ENCODE measurements at regions not wholly inside any gene's neighbourhood (a gene's known extent, or its start where the extent isn't known, plus 50 kb on each side); places are given as distances from the start of the nearest gene placed in this dataset.
A peak's percentile ranks its signal among the peaks of the same experiment; 100 is the strongest.

DNA sequence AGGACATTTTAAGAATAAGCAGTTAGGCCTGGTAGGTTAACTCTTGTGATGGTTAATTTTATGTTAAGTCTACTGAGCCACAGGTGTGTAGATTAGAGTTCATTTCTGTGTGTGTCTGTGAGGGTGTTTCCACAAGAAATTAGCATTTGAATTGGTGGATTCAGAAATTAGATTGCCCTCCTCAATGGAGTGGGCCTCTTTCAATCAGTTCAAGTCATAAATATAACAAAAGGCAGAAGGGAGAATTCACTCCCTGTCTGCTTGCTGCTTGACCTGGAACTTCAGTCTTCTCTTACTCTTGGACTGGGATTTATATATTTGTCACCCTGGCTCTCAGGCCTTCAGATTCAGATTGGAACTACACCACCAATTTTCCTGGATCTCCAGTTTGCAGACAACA is 55.3 kb upstream of the POM121L12 start:
- in situ Hi-C loops (cut with MboI; ENCODE audit: low pct_unique_long_range_greater_than_20kb, low sequenced_read_pairs), result no loop called here
- DNase-seq, result no peak

DNA sequence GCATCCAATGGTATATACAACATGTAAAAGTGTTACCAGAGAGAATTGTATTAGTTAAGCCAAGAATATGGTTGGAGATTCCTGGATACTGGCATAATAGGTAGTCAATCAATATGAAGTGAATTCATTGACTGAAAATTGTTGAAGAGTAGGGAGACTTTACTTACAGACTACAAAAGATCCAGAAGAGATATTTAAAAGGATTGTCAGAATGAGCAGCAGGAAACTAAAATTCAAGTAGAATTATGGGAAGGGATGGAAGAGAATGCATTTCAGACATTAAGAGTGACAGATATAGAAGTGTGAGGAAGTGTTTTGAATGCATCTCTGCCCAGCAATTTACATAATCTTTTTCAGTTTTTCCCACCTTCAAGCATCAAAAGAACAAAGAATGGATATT is 62.3 kb upstream of the POM121L12 start:
- in situ Hi-C loops (cut with MboI; ENCODE audit: low pct_unique_long_range_greater_than_20kb, low sequenced_read_pairs), result no loop called here

DNA sequence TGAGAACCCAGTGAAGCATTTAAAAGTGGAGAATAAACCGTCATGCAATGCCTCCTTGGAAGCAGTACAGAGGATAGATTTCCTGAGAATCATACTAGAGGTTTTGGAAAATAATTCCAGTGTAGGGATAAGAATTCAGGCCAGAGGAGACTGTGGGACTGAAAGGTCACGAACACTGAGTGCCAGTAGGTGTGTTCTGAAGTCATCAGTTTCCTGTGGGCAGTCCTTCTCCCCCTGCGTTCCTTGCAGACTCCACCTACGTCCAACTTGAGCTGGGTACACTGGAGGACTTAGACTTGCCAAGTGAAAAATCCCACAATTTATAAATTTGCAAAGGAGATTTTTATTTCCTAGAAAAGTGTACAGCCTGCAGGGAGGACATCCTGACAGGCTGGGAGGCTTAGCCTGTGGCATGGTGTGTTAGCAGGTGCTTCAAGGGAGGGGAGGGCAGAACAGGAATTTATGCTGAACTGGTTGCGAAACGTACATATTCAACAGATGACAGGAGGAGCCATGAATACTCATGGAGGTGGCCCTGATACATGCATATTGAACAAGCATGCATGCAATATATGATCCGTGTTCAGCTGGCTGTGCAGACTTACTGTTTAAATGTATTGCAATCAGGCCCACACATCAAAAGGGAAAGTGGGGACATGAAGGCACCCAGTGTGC is 72.9 kb upstream of the POM121L12 start:
- DNase-seq, result no peak
- in situ Hi-C loops (cut with MboI; ENCODE audit: low pct_unique_long_range_greater_than_20kb, low sequenced_read_pairs), result no loop called here

More for the DNA sequence above, 62.3 kb upstream of the POM121L12 start:
- no peak for DNase-seq

DNA sequence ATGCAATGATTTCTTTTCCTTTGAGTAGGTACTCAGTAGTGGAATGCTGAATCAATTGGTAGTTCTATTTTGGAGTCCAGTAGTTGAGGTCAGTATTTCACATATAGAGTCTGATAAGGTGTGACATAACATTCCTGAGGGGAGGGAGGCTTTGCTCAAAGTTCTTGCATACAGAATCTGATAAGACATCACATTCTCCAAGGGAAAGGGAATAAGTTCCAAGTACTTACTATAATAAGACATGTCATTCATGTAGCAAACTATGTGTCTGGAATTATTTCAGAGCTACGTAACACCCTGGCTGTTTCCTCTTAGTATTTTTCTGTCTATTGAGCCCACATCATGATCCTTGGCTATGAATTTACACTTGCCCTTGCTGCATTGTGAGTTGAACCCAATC is 74.3 kb upstream of the POM121L12 start:
- no peak for DNase-seq
- in situ Hi-C loops (cut with MboI; ENCODE audit: low pct_unique_long_range_greater_than_20kb, low sequenced_read_pairs), result no loop called here

DNA sequence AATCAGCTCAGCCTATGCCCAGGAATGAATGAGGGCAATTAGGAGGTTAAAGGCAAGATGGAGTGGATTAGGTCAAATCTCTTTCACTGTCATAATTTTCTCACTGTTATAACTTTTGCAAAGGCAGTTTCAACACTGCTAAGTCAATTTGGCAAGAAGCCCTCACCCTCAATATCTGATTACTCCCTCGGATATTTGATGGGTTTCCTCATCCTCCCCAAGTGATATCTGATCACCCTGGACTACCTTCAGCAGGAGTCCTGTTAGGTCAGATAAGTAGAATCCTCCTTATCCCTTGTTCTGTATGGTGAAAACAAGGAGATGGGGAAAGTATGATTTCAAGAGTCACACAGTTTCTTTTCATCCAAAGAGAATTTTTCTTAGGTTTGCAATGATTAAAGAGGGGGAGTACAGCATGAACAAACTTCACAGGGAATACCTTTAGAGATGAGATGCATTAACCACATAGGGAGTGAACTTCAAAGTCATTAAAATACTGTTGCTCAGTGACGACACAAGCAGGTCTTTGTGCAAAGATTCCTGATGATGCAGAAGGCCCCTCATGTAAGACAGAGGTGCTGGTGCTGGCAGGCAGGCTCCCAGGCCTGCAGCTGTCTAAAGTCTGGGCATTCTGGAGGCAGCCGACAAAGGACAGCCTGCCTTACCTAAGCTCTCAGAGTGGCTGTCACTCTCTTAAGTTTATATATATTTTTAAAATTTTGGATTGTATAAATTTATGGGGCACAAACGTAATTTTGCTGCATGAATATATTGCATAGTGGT is 75.4 kb upstream of the POM121L12 start:
- in situ Hi-C loops (cut with MboI; ENCODE audit: low pct_unique_long_range_greater_than_20kb, low sequenced_read_pairs), result no loop called here
- DNase-seq, result no peak

DNA sequence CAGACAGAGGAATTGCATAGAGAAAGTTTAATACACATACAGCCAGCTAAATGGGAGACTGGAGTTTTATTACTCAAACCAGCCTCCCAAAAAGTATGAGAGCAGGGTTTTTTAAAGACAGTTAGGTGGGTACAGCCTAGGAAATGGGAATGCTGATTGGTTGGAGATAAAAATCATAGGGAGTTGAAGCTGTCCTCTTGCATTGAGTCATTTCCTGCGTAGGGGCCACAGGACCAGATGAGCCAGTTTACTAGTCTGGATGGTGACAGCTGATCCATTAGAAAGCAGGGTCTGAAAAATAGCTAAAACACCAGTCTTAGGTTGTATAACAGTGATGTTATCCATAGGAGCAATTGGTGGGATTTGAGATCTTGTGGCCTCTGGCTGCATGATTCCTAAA is 76.1 kb upstream of the POM121L12 start:
- peak; percentile 1 for DNase-seq
- in situ Hi-C loops (cut with MboI; ENCODE audit: low pct_unique_long_range_greater_than_20kb, low sequenced_read_pairs), result no loop called here

DNA sequence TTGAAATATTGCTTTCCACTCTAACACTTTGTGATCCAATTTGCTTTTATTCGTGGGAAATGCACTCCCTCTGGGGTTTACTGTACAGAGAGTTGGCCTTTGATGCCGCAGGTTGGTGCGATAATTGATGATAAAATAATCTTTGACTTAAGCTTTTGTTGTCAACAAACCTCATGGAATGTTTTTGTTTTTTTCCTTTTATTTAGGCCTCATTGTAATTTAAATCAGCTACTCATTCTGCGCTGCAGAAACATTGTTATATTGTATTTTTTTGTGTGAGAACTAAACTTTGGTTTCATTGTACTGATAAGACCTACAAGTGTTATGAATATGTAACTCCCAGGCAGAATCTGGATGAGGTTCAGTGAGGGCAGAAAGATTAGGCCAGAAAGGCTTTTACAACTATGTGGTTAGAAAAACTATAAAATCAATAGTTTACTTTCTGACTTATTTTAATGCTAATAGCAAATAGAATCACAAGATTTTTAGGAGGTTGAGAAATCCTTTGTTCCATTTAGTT is 76.8 kb upstream of the POM121L12 start:
- no peak for DNase-seq
- in situ Hi-C loops (cut with MboI; ENCODE audit: low pct_unique_long_range_greater_than_20kb, low sequenced_read_pairs), result no loop called here

DNA sequence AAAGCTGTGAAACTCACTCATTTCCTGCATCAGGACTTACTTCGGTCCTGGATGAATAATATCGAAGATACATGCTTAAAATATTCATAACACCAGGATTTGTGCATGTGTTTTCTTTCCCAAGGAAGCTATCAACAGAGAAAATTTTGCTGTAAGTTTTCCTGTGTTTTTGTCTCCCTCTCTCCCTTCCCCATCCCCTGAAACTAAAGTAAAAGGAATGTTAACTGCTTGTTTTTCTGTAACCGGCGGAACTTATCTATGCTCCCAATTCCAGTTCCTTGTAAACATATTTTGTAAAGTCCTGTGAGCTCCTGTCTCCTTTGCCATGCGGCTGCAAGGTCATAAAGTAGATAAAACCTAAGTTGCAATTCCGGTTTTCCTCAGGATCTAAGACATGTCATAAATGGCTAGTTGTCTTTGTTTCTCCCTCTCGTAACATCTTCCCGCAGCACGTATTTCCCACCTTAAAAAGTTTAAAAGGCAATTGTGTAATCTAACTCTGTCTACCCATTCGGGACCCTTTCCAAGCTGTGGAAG is 79.0 kb upstream of the POM121L12 start:
- in situ Hi-C loops (cut with MboI; ENCODE audit: low pct_unique_long_range_greater_than_20kb, low sequenced_read_pairs), result no loop called here
- DNase-seq, result no peak

DNA sequence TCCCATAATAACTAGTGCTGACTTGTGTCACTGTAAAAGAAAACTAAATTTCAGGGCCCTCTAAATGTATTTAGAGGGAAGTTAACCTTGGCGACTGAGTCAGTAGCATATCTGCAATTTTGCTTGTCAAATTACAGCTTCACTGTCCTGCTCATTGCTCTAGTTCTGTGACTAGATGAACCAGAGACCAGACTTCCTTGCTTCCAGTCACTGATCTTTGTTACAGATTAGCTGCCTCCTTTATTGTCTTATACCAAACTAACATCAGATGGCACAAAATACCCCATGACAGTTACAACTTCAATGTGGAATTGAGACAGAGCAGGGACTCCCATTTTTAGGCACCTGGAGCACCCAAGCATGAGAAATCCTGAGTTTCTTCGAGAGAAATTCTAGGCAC is 79.9 kb upstream of the POM121L12 start:
- in situ Hi-C loops (cut with MboI; ENCODE audit: low pct_unique_long_range_greater_than_20kb, low sequenced_read_pairs), result no loop called here
- no peak for DNase-seq

- in situ Hi-C loops (cut with MboI; ENCODE audit: low pct_unique_long_range_greater_than_20kb, low sequenced_read_pairs), result no loop called here
- DNase-seq, result no peak
These were observed 90.5 kb upstream of the POM121L12 start for GRCh38 chr7:52944921-52945320.

GRCh38 chr7:52940481-52940880 is 95.0 kb upstream of the POM121L12 start:
- DNase-seq, result no peak
- in situ Hi-C loops (cut with MboI; ENCODE audit: low pct_unique_long_range_greater_than_20kb, low sequenced_read_pairs), result no loop called here

DNA sequence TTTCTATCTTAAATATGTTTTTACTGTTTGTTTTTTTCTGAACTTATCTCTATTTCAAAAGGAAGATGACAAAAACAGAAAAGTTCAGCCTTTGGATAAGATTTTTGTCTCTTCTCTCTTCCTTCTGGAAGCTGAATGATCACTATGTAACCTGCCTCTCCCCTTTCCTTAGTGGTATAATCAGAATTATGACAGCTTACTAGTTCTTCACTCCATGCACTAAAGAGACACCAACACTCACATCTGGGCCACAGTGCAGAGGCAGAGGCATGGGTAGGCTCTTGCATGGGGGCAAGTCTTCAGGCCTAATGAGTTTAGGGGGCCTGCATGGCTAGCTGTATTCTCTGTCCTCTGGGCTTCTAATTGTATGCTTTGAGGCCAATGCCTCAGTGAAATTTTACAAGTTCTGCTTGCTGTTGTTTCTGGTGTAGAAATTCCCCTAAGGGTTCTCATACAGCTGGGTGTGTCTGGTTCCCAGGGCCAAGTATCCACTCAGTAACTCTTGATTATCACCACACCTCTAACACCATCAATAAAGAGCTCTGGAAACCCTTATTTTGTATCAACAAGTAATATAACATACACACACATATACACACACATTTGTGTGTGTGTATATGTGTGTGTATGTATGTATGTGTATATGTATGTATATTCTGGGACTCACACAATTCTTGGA is 96.8 kb upstream of the POM121L12 start:
- in situ Hi-C loops (cut with MboI; ENCODE audit: low pct_unique_long_range_greater_than_20kb, low sequenced_read_pairs), result no loop called here

DNA sequence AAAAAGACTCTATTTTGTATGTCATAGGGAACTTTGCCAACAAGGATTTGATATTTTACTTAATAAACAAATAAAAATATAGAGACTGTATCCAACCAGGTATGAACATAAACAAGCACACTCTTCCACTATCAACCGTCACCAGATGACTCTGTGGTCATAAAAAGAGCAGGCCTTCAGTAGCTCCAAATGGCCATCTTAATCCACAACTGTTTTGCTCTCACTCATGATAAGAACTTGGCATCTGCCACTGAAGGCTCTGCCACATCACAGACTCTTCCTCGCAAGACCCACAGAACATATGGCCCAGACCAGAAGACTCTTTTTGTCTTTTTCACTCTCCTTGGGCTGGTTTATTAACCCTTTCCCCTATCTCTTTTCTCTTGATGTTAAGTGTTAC is 98.7 kb upstream of the POM121L12 start:
- no peak for DNase-seq
- in situ Hi-C loops (cut with MboI; ENCODE audit: low pct_unique_long_range_greater_than_20kb, low sequenced_read_pairs), result no loop called here

More for the DNA sequence above, 96.8 kb upstream of the POM121L12 start:
- DNase-seq, result no peak

DNA sequence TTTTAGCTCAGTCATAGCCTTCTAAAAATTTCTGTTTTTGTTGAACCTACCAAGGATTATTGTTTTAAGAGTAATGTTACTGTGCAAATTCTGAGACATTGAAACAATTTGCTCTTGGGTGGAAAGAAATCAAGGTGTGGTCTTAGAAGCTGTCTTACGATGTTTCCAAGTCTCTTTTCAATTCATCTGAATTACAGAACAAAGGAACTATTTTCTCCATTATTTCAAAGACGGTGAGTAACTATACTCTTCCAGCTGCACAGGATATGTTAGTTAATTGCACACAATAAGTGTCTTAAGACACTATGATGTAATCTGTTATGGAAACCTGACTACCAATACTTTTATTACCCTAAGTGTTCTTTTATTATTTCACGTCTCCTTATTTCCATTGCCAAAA is 106.8 kb upstream of the POM121L12 start:
- DNase-seq, result no peak
- in situ Hi-C loops (cut with MboI; ENCODE audit: low pct_unique_long_range_greater_than_20kb, low sequenced_read_pairs), result no loop called here

DNA sequence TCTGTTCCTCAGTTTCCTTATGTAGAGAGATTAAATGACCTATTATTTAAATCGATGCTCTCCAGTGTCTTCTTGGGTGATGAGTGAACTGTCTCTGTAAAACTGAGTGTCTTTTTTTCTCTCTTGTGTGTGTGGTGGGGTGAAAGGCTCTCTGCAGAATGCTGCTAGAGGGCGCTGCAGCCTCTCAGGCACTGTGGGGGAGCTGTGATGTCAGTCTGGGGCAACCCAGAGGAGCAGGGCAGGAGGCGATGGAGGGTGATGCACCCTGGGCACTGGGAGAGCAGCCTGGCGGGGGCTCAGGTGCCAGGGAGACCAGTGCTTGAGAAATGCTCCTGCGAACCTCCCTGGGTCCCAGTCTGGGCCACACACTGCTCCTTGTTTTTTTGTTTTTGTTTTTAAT is 110.1 kb upstream of the POM121L12 start:
- in situ Hi-C loops (cut with MboI; ENCODE audit: low pct_unique_long_range_greater_than_20kb, low sequenced_read_pairs), result no loop called here
- no peak for DNase-seq

DNA sequence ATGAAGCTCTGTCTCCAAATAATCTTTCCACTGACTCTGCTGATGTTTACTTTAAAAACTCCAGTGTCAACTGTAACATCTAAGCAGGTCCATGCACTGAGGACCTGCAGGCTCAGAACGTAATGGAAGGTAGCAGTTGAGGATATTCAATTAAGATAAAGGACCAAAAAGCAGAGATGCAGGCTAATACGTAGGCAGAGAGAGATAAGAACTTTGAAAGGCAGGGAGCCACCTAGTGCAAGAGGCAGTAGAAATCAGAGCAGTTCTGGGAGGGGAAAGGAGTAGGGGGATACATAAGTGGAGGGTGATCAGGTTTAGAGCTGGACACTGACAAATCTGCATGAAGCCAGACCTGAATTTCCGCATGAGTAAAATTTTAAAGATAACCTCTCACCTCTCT is 114.5 kb upstream of the POM121L12 start:
- in situ Hi-C loops (cut with MboI; ENCODE audit: low pct_unique_long_range_greater_than_20kb, low sequenced_read_pairs), result no loop called here

GRCh38 chr7:52917982-52918578 is 117.4 kb upstream of the POM121L12 start:
- in situ Hi-C loops (cut with MboI; ENCODE audit: low pct_unique_long_range_greater_than_20kb, low sequenced_read_pairs), result no loop called here
- peak; percentile 2 for DNase-seq

More for the DNA sequence above, 114.5 kb upstream of the POM121L12 start:
- DNase-seq, result no peak

- no peak for DNase-seq
- in situ Hi-C loops (cut with MboI; ENCODE audit: low pct_unique_long_range_greater_than_20kb, low sequenced_read_pairs), result no loop called here
These were observed 123.6 kb upstream of the POM121L12 start for GRCh38 chr7:52911795-52912194.

GRCh38 chr7:52911326-52911725 is 124.1 kb upstream of the POM121L12 start:
- in situ Hi-C loops (cut with MboI; ENCODE audit: low pct_unique_long_range_greater_than_20kb, low sequenced_read_pairs), result no loop called here
- DNase-seq, result no peak
